H1 (cell line): ENCODE measurements at regions not wholly inside any gene's neighbourhood (a gene's known extent, or its start where the extent isn't known, plus 50 kb on each side); places are given as distances from the start of the nearest gene placed in this dataset.

Experiments used
- CTCF ChIA-PET: fragments of 300-600 bp; sonication (Branson Sonifier 250); formaldehyde crosslinking; loops from one replicate; lab custom pipeline; 2021; ENCODE audit not compliant: partially characterized antibody; lab: Charles Lee
- POLR2A ChIA-PET: fragments of 300-600 bp; sonication (Branson Sonifier 250); formaldehyde crosslinking; loops from one replicate; lab custom pipeline; 2021; ENCODE audit warnings: inconsistent platforms; ENCODE audit not compliant: partially characterized antibody; lab: Charles Lee
- DNase-seq, 2 experiments: peaks; one replicate each; pipeline versions ENCODE4 v3.0.0 to v3.0.0-alpha.2; 2010 to 2022; ENCODE audit warnings: low spot score in 2 of 2, low read depth in 1 of 2, mixed read lengths in 1 of 2
- FAIRE-seq: peaks from 2 replicates; lab custom pipeline; 2011; peaks lifted over from hg19 to GRCh38; lab: Jason Lieb, UNC
- H2AFZ ChIP-seq: 2 replicates; pipeline ENCODE4 v1.8.1; 2012; ENCODE audit warnings: low read length, inconsistent platforms
- H2AK5ac ChIP-seq: 2 replicates; pipeline ENCODE4 v1.6.1; 2013; ENCODE audit warnings: low read depth, low read length
- H2BK120ac ChIP-seq: replicated peaks from 2 replicates; pipeline ENCODE3; 2013; ENCODE audit warnings: low read depth, low read length, inconsistent platforms
- H2BK12ac ChIP-seq: 2 replicates; pipeline ENCODE4 v1.6.1; 2013; ENCODE audit warnings: low read depth, low read length
- H2BK15ac ChIP-seq: 2 replicates; pipeline ENCODE4 v1.6.1; 2013; ENCODE audit warnings: low read length
- H2BK20ac ChIP-seq: 2 replicates; pipeline ENCODE4 v1.6.1; 2013; ENCODE audit warnings: low read length
- H2BK5ac ChIP-seq: 2 replicates; pipeline ENCODE4 v1.6.1; 2013; ENCODE audit warnings: low read depth, low read length
- H3K14ac ChIP-seq: 2 replicates; pipeline ENCODE4 v1.6.1; 2013; ENCODE audit warnings: inconsistent platforms; ENCODE audit not compliant: insufficient read length
- H3K18ac ChIP-seq: 2 replicates; pipeline ENCODE4 v1.6.1; 2013; ENCODE audit warnings: low read length; ENCODE audit errors: extremely low read depth
- H3K23ac ChIP-seq: 2 replicates; pipeline ENCODE4 v1.6.1; 2013; ENCODE audit warnings: inconsistent platforms; ENCODE audit not compliant: insufficient read length
- H3K23me2 ChIP-seq: 2 replicates; pipeline ENCODE4 v1.6.1; 2013; ENCODE audit warnings: low read depth, low read length
- H3K27ac ChIP-seq: 2 replicates; pipeline ENCODE4 v1.6.1; 2011; ENCODE audit warnings: low read depth, low read length, inconsistent platforms
- H3K27me3 ChIP-seq, 4 experiments: replicated peaks in 1 of 4; 1 replicate in 1 of 4; 2 replicates in 3 of 4; pipeline versions ENCODE4 v1.6.1 to v1.8.1; 2011 to 2013; ENCODE audit warnings: low read length in 3 of 4, mild to moderate bottlenecking in 3 of 4, inconsistent platforms in 2 of 4, mixed read lengths in 2 of 4, moderate library complexity in 1 of 4; ENCODE audit not compliant: control insufficient read depth in 3 of 4, insufficient read depth in 3 of 4; ENCODE audit errors: extremely low read depth in 1 of 4
- H3K36me3 ChIP-seq, 4 experiments: 2 replicates each; pipeline versions ENCODE4 v1.6.1 to v1.8.1; 2011 to 2013; ENCODE audit warnings: mild to moderate bottlenecking in 4 of 4, low read length in 3 of 4, moderate library complexity in 2 of 4, control low read depth in 1 of 4, inconsistent platforms in 1 of 4; ENCODE audit not compliant: insufficient read depth in 4 of 4, control insufficient read depth in 2 of 4
- H3K4ac ChIP-seq: replicated peaks from 2 replicates; pipeline ENCODE3; 2013; ENCODE audit warnings: low read length, low read depth, mixed read lengths, inconsistent platforms; ENCODE audit not compliant: insufficient read length
- H3K4me1 ChIP-seq, 4 experiments: replicated peaks in 1 of 4; 1 replicate in 1 of 4; 2 replicates in 3 of 4; pipeline versions ENCODE4 v1.6.1 to v1.8.1; 2011 to 2013; ENCODE audit warnings: low read length in 3 of 4, inconsistent platforms in 2 of 4, mixed read lengths in 1 of 4; ENCODE audit not compliant: insufficient read depth in 4 of 4, control insufficient read depth in 3 of 4
- H3K4me2 ChIP-seq, 2 experiments: 2 replicates each; pipeline versions ENCODE4 v1.6.1 to v1.8.1; 2011 to 2013; ENCODE audit warnings: low read depth in 2 of 2, low read length in 2 of 2, control low read depth in 1 of 2, inconsistent platforms in 1 of 2, mild to moderate bottlenecking in 1 of 2; ENCODE audit not compliant: insufficient read depth in 1 of 2
- H3K4me3 ChIP-seq, 4 experiments: fragments of 200-600, 300-600 bp in 1 of 4; sonication (generic), shearing (Covaris generic), sonication (Bioruptor Twin) in 1 of 4; 2 replicates each; pipeline versions ENCODE4 v1.5.1 to v1.8.1; 2011 to 2016; ENCODE audit warnings: low read length in 4 of 4, low read depth in 3 of 4, control low read depth in 2 of 4, inconsistent platforms in 2 of 4, mild to moderate bottlenecking in 2 of 4, mixed read lengths in 1 of 4, moderate library complexity in 1 of 4; ENCODE audit not compliant: insufficient read depth in 2 of 4; ENCODE audit errors: extremely low read depth in 1 of 4
- H3K56ac ChIP-seq: replicated peaks from 2 replicates; pipeline ENCODE3; 2013; ENCODE audit warnings: low read depth, mild to moderate bottlenecking, mixed read lengths, low read length, inconsistent platforms; ENCODE audit not compliant: insufficient read length
- H3K79me1 ChIP-seq: 2 replicates; pipeline ENCODE4 v1.6.1; 2013; ENCODE audit warnings: low read depth, low read length, control low read depth
- H3K79me2 ChIP-seq, 2 experiments: 2 replicates each; pipeline versions ENCODE4 v1.6.1 to v1.8.1; 2012 to 2013; ENCODE audit warnings: low read length in 2 of 2, mild to moderate bottlenecking in 2 of 2, inconsistent platforms in 1 of 2; ENCODE audit not compliant: insufficient read depth in 2 of 2, control insufficient read depth in 1 of 2
- H3K9ac ChIP-seq, 4 experiments: replicated peaks in 1 of 4; 1 replicate in 1 of 4; 2 replicates in 3 of 4; pipeline versions ENCODE4 v1.6.1 to v1.8.1; 2011 to 2013; ENCODE audit warnings: low read depth in 3 of 4, low read length in 3 of 4, control low read depth in 2 of 4, mild to moderate bottlenecking in 2 of 4, moderate library complexity in 2 of 4, inconsistent platforms in 1 of 4; ENCODE audit errors: extremely low read depth in 1 of 4
- H3K9me3 ChIP-seq, 2 experiments: 2 replicates each; pipeline versions ENCODE4 v1.6.1 to v1.8.1; 2012 to 2013; ENCODE audit warnings: mild to moderate bottlenecking in 2 of 2, moderate library complexity in 2 of 2, control low read depth in 1 of 2, inconsistent platforms in 1 of 2, low read depth in 1 of 2, low read length in 1 of 2, mixed read lengths in 1 of 2; ENCODE audit not compliant: insufficient read depth in 2 of 2
- H4K20me1 ChIP-seq, 2 experiments: replicated peaks in 1 of 2; 2 replicates each; pipeline versions ENCODE3 to v1.8.1; 2011 to 2013; ENCODE audit warnings: inconsistent platforms in 2 of 2, low read length in 2 of 2, mild to moderate bottlenecking in 1 of 2; ENCODE audit not compliant: insufficient read depth in 2 of 2, control insufficient read depth in 1 of 2
- H4K5ac ChIP-seq: 2 replicates; pipeline ENCODE4 v1.6.1; 2013; ENCODE audit warnings: low read length, low read depth, mixed read lengths, inconsistent platforms; ENCODE audit not compliant: insufficient read length
- H4K8ac ChIP-seq: 2 replicates; pipeline ENCODE4 v1.8.0; 2013; ENCODE audit warnings: mild to moderate bottlenecking, moderate library complexity, low read length, inconsistent platforms; ENCODE audit not compliant: insufficient read depth; ENCODE audit errors: extremely low read depth
- H4K91ac ChIP-seq: replicated peaks from 2 replicates; pipeline ENCODE3; 2013; ENCODE audit warnings: low read length, mixed read lengths, inconsistent platforms; ENCODE audit not compliant: insufficient read length
- BCL11A ChIP-seq, 2 experiments: IDR thresholded peaks; one replicate each; pipeline ENCODE4 v1.6.1; 2011; ENCODE audit warnings: low read depth in 2 of 2, low read length in 2 of 2, mild to moderate bottlenecking in 2 of 2
- CEBPB ChIP-seq: IDR thresholded peaks from 2 replicates; pipeline ENCODE4 v1.6.1; 2012; ENCODE audit warnings: low read depth, low read length
- CHD1 ChIP-seq: IDR thresholded peaks from 2 replicates; pipeline ENCODE4 v1.6.1; 2012; ENCODE audit warnings: low read depth, low read length, improper control_type of control experiment
- E2F6 ChIP-seq: IDR thresholded peaks from 2 replicates; pipeline ENCODE4 v1.6.1; 2012; ENCODE audit warnings: inconsistent platforms
- GABPA ChIP-seq: IDR thresholded peaks from 2 replicates; pipeline ENCODE4 v1.6.1; 2011; ENCODE audit warnings: mild to moderate bottlenecking, low read length, moderate library complexity, borderline replicate concordance; ENCODE audit not compliant: insufficient read depth
- JUN ChIP-seq: IDR thresholded peaks from 2 replicates; pipeline ENCODE4 v1.6.1; 2011; ENCODE audit warnings: low read depth, mild to moderate bottlenecking, improper control_type of control experiment, low read length
- MAFK ChIP-seq: IDR thresholded peaks from 2 replicates; pipeline ENCODE4 v1.6.1; 2012; ENCODE audit warnings: low read depth, mild to moderate bottlenecking, improper control_type of control experiment, low read length
- NRF1 ChIP-seq: IDR thresholded peaks from 2 replicates; pipeline ENCODE4 v1.6.1; 2011; ENCODE audit warnings: mild to moderate bottlenecking, low read depth, low read length, improper control_type of control experiment
- POLR2A ChIP-seq, 2 experiments: IDR thresholded peaks; 1 replicate in 1 of 2; 2 replicates in 1 of 2; pipeline ENCODE4 v1.6.1; 2011; ENCODE audit warnings: low read depth in 2 of 2, low read length in 2 of 2, mild to moderate bottlenecking in 2 of 2; ENCODE audit errors: control extremely low read depth in 1 of 2
- RBBP5 ChIP-seq: IDR thresholded peaks from 2 replicates; pipeline ENCODE4 v1.7.1; 2012; ENCODE audit warnings: low read depth, mild to moderate bottlenecking, inconsistent platforms, low read length, moderate library complexity, borderline replicate concordance
- SAP30 ChIP-seq: fragments of 300-600 bp; sonication (generic); IDR thresholded peaks from 2 replicates; pipeline ENCODE4 v1.7.1; 2012; ENCODE audit warnings: low read length, moderate library complexity, mild to moderate bottlenecking, inconsistent platforms; ENCODE audit not compliant: insufficient read depth, insufficient replicate concordance
- SP2 ChIP-seq: IDR thresholded peaks from 2 replicates; pipeline ENCODE4 v1.6.1; 2012; ENCODE audit warnings: mild to moderate bottlenecking, low read length, inconsistent platforms
- TAF1 ChIP-seq: IDR thresholded peaks from 2 replicates; pipeline ENCODE4 v1.6.1; 2011; ENCODE audit warnings: mild to moderate bottlenecking, low read depth, low read length
- TF ChIP-seq, protein P1 (sequence below): IDR thresholded peaks from 2 replicates; pipeline ENCODE4 v1.6.1; 2012; ENCODE audit warnings: inconsistent platforms

- Histone ChIP-seq H4K20me1 (no peaks in the 10 kb centered on the region), H3K18ac (no peak overlapping the region), H3K9ac (no peak overlapping the region), H3K27me3 (no peaks in the 10 kb centered on the region), H2BK5ac (no peak overlapping the region), H4K5ac (no peak overlapping the region), H3K23ac (no peak overlapping the region), H2BK15ac (no peak overlapping the region), H3K27ac (no peak overlapping the region), H3K4me1 (peaks cover 0 to 3% (median under 1%) of the 10 kb centered on the region in 4 experiments; a peak in 1 of 7 replicates), H4K8ac (no peak overlapping the region), H4K91ac (no peak overlapping the region), H2BK12ac (no peak overlapping the region), H3K4me2 (no peak overlapping the region), H3K9me3 (no peaks in the 10 kb centered on the region), H2AK5ac (no peak overlapping the region), H3K79me1 (no peaks in the 10 kb centered on the region), H3K23me2 (no peaks in the 10 kb centered on the region), H3K4ac (no peak overlapping the region), H2AFZ (no peak overlapping the region), H3K4me3 (no peak overlapping the region), H2BK120ac (no peak overlapping the region), H2BK20ac (no peak overlapping the region), H3K56ac (no peak overlapping the region), H3K36me3 (no peaks in the 10 kb centered on the region), H3K14ac (no peak overlapping the region), H3K79me2 (no peaks in the 10 kb centered on the region)
- ChIA-PET CTCF (no interaction called here), POLR2A (no interaction called here)
- TF ChIP-seq E2F6 = no peak
- TF ChIP-seq, protein P1, sequence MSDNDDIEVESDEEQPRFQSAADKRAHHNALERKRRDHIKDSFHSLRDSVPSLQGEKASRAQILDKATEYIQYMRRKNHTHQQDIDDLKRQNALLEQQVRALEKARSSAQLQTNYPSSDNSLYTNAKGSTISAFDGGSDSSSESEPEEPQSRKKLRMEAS = no peak
- TF ChIP-seq TAF1 = no peak
- TF ChIP-seq MAFK = no peak
- no peak for TF ChIP-seq CEBPB
- TF ChIP-seq SAP30 = no peak
- no peak for TF ChIP-seq POLR2A (IDR thresholded peaks at IDR 0.05; ENCODE audit: control extremely low read depth in 1 of 2, low read depth in 2 of 2, low read length in 2 of 2)
- TF ChIP-seq JUN = no peak
- TF ChIP-seq SP2 = no peak
- TF ChIP-seq CHD1 = no peak
- no peak for TF ChIP-seq BCL11A (IDR thresholded peaks at IDR 0.05; ENCODE audit: low read depth in 2 of 2, low read length in 2 of 2)
- no peak for TF ChIP-seq RBBP5
- no peak for TF ChIP-seq NRF1
- no peak for TF ChIP-seq GABPA
- DNase-seq = no peak
- no peak for FAIRE-seq
These were observed 1526.6 kb upstream of the FLRT2 start for GRCh38 chr14:84003346-84003745.
